GM19240 (cell line): ENCODE measurements at regions not wholly inside any gene's neighbourhood (a gene's known extent, or its start where the extent isn't known, plus 50 kb on each side); places are given as distances from the start of the nearest gene placed in this dataset.

Experiments
- DNase-seq: peaks from one replicate; pipeline ENCODE4 v3.0.0; 2011; ENCODE audit warnings: low spot score; ENCODE audit not compliant: insufficient read length

- no peak for DNase-seq
Measured at GRCh38 chr6:125537090-125537489, 212.3 kb upstream of the HEY2 start.

DNA sequence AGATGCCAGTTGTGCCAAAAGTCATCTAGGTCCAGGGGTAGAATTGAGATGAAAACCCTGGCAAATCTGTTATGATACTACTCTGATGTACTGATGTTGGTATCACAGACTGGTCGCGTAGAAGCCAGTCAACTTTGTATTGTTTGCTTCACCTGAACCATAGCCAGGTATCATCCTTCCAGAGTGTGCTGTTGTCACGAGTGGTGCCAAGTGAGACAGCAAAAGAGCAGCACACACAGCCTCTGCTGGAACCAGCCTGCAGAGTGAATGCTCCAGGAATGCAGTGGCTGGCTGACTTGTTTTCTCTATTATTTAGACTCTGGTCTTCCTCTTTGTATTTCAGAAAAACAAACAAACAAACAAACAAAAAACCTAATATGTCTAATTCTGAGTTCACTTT, 209.5 kb upstream of the HEY2 start:
- DNase-seq, result no peak

DNA sequence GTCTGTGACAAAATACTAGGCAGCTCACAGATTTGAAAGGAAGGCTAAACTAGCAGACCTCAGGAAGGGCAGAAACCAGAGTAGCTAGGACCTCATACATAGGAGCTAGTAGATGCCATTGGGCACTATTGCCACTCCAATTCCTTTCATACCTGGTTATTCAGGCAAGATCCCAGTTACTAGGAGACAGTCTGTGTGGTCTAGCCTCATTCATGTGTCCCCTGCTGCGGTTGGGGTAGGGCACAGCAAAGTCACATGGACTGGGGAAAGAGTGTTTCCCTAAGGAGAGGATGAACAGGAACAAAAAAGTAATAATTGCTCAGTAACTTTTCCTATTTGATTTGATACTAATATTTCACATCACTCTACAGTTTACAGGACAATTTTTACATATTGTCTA, 204.6 kb upstream of the HEY2 start:
- DNase-seq, result no peak

DNA sequence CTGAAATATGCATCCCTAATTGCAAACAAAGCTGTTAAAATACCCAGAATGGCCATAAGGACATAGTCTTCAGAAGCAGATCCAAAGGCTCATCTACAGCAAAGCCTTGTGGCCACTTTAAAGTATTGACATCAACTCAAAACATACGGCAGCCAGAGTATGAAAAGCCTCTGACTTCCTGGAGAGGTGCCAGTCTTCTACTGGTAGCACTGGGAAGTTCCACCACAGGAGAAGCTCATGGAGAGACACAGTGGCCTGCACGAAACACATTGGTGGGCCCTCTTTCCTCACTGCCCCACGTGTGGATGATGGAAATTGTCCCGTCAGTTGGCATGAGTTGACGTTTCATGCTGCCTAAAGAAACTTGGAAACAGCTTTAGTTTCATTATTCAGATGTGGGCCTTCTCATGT, 202.6 kb upstream of the HEY2 start:
- no peak for DNase-seq

DNA sequence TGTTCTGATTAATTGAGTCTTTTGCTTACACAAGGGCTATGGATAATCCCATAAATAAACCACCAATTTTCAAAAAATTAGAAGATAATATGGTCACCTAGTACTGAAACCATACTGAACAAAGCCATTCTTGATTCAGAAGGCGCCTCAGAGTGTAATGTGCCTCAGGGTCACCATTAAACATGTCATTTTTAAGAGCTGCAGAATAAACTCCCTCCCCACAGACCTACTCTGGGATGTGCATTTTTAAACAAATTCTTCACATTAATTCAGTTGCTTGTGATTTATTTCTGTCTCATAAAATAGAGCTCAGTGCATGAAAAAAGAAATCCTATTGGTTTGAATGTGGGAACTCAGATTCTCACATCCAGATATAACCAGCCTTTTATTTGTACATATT, 202.1 kb upstream of the HEY2 start:
- DNase-seq, result no peak

DNA sequence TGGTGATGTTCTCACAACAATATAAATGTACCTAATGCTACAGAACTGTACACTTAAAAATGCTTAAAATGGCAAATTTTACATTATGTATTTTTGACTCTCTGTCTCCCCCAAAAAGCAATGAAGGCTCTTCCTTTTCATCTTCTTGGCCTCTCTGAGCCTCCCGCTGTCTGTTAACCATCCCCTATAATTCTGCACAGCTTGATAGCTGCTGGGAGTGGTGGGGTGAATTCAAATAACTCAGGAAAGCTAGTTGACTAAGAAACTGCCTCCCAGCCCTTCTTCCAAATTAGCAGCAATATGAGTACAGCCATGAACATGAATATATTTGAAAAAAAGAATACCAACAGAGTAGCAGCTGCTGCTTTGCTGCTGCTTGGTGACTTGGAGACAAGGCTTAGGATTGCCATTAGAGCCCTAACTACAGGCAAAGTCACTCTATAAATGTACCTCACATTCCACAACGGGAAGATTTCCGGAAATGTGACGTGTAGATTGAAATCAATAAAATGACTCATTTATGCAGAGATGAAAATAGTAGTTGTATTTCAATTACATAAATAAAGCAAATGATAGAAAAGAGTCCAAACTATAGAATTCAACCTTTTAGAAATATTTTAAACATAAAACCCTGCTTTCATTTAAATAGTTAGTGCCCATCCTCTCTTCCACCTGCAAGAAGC, 200.1 kb upstream of the HEY2 start:
- no peak for DNase-seq

DNA sequence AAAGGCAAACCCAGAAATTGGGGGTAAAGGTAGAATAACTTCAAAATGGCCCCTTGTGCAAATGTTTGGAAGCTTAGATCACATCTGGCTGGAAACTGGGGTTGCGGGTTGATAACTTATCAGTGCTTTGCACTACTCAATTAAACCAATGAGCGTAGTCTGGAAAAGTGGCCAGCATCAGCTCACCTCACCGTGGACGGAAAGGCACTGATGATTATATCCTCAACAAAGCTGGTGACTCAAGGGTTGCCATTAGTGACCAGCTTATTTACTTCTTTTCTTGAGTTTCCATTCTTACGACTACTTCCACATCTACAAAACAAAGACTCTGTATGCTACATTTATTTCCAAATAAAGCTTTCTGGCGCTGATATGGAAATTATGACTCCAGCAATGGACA, 198.5 kb upstream of the HEY2 start:
- DNase-seq, result no peak

GRCh38 chr6:125552819-125553218, 196.6 kb upstream of the HEY2 start:
- DNase-seq, result no peak

DNA sequence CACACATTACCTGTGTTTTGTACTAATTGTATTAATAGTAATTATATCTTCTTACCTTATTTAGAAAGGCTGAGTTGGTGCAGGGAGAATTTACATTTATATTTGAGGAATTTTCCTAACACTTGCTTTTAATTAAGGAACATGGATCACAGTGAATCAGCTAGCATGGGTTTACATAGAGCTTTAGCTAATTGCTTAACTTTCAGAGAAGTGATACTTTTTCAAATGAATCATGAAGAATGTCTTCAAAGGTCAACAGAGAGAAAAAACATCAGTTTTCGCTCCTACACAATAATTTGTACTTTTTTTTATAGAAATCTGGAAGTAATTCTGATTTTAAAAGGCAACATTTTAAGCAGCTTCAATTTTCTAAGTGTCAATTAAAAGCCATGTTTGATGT, 195.0 kb upstream of the HEY2 start:
- DNase-seq, result no peak

DNA sequence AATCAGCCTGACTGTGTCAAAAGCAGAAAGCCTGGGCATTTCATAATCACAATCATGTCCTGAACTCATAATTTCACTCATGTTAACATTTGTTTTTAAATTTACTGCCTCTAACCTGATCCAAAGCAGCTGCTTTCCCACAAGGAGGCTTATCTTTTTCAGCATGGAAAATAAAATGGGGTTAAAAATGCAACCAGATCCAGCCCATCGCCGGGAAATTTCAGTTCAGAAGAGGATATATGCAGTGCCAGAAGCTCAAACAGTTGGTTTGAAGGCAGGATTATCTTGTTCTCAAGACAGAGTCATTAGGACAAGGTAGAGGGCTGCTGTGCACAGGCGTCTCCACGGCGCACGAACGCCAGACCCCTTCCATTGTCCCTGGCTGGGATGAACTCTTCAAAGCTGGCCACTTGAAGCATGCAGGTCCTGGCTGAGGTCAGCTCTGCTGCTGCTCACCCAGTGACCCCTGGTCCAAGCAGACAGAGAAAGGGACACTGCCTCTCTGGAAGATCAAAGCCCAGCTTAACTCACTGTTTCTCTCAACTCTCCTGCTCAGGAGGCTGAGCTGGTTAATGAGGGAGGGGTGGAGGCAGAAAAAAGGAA, 191.1 kb upstream of the HEY2 start:
- no peak for DNase-seq

GRCh38 chr6:125558907-125559306, 190.5 kb upstream of the HEY2 start:
- DNase-seq, result no peak

DNA sequence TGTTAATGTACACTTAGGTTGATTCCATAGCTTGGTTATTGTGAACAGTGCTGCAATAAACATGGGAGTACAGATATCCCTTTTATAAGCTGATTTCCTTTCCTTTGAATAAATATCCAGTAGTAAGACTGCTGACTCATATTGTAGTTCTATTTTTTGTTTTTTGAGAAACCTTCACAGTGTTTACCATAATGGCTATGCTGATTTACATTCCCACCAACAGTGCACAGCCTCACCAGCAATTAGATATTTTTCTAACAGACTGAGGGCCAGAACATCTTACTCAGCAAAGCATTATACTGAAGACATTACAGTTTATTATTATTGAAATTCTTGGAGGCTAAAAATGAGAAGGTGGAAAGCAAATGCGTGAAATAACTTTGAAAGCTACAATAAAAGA, 187.3 kb upstream of the HEY2 start:
- DNase-seq, result no peak

DNA sequence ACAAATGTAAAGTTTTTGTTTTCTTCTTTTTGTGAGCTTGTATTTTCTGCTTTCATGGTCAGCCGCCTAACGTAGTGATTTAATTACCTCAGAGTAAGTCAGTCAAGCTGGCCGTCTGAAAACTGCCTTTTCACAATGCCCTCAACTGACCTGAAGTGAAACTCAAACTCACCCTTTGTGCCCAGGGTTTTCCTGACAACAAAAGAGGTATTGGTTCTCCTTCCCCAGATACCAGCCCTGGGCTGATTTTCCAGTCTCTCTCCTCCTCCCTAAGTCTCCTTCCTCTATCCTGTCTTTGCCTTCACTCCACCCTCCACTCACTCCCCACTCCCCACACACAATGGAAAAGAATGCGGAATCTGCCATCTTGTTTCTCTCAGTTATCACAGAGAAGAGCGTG, 184.5 kb upstream of the HEY2 start:
- DNase-seq, result no peak

GRCh38 chr6:125567407-125567806, 182.0 kb upstream of the HEY2 start:
- DNase-seq, result no peak

- no peak for DNase-seq
Measured at GRCh38 chr6:125568609-125569008, 180.8 kb upstream of the HEY2 start.

DNA sequence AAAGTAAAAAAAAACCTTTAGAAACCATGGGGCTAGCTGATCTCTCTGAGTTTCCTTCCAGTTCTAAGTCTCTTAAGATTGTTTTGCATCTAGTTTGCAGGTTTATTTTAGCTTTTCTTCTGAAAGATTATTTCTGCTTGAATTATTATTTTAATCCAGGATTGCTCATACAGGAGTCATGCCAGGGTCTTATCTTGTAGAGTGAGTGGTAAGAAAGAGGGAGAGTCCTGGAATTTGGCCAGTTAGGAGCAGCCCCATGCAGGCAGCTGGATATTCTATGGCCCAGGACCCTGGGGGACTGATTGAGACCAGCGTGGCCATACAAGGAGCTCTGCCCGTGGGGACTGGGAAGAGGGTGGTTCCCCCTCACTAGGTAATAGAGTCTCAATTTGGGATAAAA, 178.9 kb upstream of the HEY2 start:
- no peak for DNase-seq

- DNase-seq, result no peak
Measured at GRCh38 chr6:125571207-125571755, 178.2 kb upstream of the HEY2 start.

GRCh38 chr6:125574604-125575003, 174.8 kb upstream of the HEY2 start:
- DNase-seq, result no peak

DNA sequence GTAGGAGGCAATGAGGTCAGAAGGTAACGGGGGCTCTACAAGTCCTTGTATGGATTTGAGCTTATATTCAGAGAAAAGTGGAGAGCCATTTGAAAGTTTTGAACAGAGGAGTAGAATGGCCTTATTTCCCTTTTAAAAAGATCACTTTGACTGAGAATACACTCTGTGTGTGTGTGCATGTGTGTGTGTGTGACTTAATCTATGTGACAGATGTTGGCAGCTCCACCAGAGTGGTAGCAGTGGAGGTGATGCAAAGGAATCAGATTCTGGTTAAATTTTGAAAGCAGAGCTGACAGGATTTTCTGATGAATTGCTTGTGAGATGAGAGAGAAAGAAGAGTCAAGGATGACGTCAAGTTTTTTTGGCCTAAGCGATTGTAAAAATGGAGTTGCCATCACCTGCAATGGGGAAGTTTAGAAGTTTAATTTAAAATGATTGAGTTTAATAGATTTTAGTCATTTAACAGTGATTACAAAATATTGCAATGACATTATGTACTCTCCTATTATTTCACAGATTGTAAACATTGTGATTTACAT, 172.2 kb upstream of the HEY2 start:
- no peak for DNase-seq

- no peak for DNase-seq
Measured at GRCh38 chr6:125584468-125584939, 164.9 kb upstream of the HEY2 start.

- DNase-seq, result no peak
Measured at GRCh38 chr6:125585470-125585869, 164.0 kb upstream of the HEY2 start.

GRCh38 chr6:125586074-125586473, 163.4 kb upstream of the HEY2 start:
- DNase-seq, result no peak

- DNase-seq, result no peak
Measured at GRCh38 chr6:125586605-125587004, 162.8 kb upstream of the HEY2 start.
